GM12892 (cell line): ENCODE measurements at regions not wholly inside any gene's neighbourhood (a gene's known extent, or its start where the extent isn't known, plus 50 kb on each side); places are given as distances from the start of the nearest gene placed in this dataset.

Experiments used
- POLR2A ChIP-seq: IDR thresholded peaks from 2 replicates; pipeline ENCODE4 v1.6.1; 2011; ENCODE audit warnings: low read depth, low read length, control low read depth
- POLR2AphosphoS5 ChIP-seq: IDR thresholded peaks from 2 replicates; pipeline ENCODE4 v1.6.1; 2011; ENCODE audit warnings: low read depth, low read length, control low read depth

DNA sequence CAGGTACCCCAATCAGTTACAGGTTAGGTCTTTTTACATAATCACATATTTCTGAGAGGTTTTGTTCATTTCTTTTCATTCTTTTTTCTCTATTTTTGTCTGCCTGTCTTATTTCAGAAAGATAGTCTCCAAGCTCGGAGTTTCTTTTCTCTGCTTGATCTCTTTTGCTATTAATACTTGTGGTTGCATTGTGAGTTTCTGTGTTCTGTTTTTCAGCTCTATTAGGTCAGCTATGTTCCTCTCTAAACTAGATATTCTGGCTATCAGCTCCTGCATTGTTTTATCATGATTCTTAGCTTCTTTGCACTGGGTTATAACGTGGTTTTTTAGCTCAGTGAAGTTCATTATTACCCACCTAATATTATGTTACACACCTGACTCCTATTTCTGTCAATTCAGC lies 914.1 kb downstream of the TRHDE start:
- TF ChIP-seq POLR2A = no peak
- TF ChIP-seq POLR2AphosphoS5 = no peak
